Liver (tissue), 2 donors: ENCODE measurements at regions not wholly inside any gene's neighbourhood (a gene's known extent, or its start where the extent isn't known, plus 50 kb on each side); places are given as distances from the start of the nearest gene placed in this dataset.

Experiments
- CTCF ChIP-seq: fragments of 150-350 bp; IDR thresholded peaks from 2 replicates; pipeline ENCODE4 v1.5.1; 2017; ENCODE audit warnings: improper control_type of control experiment, low read depth, low read length; ENCODE audit not compliant: missing input control
- MAX ChIP-seq: IDR thresholded peaks from 2 replicates; pipeline ENCODE4 v1.6.1; 2016; ENCODE audit warnings: antibody characterized with exemption
- donor health status: healthy.

GRCh38 chr2:14292964-14293363, 339.6 kb upstream of the LRATD1 start:
- TF ChIP-seq CTCF = no peak
- no peak for TF ChIP-seq MAX
